Neural progenitor cell (in vitro differentiated cells): ENCODE measurements at regions not wholly inside any gene's neighbourhood (a gene's known extent, or its start where the extent isn't known, plus 50 kb on each side); places are given as distances from the start of the nearest gene placed in this dataset.

ENCODE experiments used
- CTCF ChIP-seq: fragments of 200-600 bp; sonication (generic); IDR thresholded peaks from 2 replicates; pipeline ENCODE4 v1.5.1; 2017; ENCODE audit warnings: antibody characterized with exemption, mild to moderate bottlenecking
- EZH2 ChIP-seq: fragments of 200-600 bp; sonication (generic); IDR thresholded peaks from 2 replicates; pipeline ENCODE4 v1.6.1; 2017; ENCODE audit warnings: antibody characterized with exemption, mild to moderate bottlenecking, moderate library complexity
- EZH2phosphoT487 ChIP-seq: fragments of 200-600 bp; sonication (generic); IDR thresholded peaks from 2 replicates; pipeline ENCODE4 v1.6.1; 2017; ENCODE audit warnings: antibody characterized with exemption

GRCh38 chr2:65577654-65578053 is 145.3 kb upstream of the SPRED2 start:
- TF ChIP-seq CTCF: no peak
- TF ChIP-seq EZH2: no peak
- TF ChIP-seq EZH2phosphoT487: no peak
